ENCODE measurements at regions not wholly inside any gene's neighbourhood (a gene's known extent, or its start where the extent isn't known, plus 50 kb on each side); places are given as distances from the start of the nearest gene placed in this dataset.
"Not testable (repeated sequence)": the region's sequence is repeated elsewhere in the genome, so short reads cannot be mapped to it uniquely, and the experiment has no call there.

DNA sequence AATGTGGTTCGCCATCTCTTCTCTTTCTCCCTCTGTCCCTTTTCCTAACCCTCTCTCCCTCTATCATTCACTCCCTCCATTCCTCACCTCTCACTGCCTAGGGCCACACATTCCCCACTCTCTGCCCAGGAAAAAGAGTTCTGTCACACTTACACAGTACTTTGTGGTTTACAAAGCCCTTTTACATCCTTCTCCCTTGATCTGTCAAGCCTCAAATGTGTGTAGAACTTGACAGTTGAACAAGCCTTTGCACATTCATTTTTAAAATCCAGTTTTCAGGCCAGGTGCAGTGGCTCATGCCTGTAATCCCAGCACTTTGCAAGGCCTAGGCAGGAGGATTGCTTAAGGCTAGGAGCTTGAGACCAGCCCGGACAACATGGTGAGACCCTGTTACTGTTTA lies 156.3 kb downstream of the VSIG4 start:
- no peak for DNase-seq (ENCODE audit: low read depth)

DNA sequence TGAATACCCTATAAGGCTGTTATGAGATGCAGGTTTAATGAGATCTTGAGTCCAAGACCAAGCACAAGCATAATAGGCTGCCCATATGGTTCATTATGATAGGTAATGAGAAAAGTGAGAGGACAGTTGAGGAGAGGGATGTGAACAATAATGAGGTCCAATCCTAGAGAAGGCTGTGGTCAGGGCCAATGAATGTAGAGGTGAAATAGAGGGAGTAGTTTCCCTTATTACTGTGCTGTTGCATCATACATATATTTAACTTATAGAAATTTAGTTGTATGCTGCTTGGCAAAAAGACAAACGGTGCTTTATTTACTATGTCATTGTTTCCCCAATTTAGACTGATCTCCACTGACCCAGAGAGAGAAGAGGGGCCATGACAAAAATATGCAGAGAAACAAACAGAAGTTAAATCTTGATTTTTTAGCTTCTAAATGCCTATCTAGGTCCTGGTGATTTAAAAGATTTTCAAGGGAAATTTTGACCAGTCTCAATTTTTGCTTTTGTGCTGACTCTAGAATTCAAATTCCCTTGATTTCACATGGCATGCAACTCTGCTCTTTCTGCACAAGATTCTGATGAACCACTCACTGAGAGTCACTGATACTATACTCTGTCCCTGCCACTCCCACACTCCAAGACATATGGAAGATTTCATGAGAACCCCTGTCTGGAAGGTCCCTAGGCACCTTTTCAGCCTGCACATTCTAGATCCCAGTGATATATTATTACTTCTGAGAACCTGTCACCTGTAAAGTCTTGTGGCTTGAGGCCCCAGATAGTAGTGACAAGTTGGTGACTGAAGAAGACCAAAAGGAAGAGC lies 159.7 kb downstream of the VSIG4 start:
- no peak for DNase-seq (ENCODE audit: low read depth)

DNA sequence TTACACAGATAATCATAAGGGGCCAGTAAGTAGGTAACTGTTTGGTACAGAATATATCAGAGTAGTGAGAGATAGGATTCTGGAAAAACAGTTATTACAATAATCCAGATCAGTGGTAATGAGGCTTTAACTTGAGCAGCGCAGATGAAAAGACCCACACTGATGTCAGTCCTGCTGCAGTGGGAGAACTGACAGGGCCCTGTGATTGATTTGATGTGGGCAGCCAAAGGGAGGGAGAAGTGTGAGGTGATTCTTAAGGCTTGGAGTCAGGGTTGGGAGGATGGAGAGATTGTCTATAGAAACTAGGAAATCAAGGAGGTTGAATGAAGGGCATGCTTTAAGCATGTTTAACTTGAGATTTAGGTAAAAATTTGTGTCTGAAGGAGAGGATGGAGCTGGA lies 161.4 kb downstream of the VSIG4 start:
- no peak for DNase-seq (ENCODE audit: low read depth)

DNA sequence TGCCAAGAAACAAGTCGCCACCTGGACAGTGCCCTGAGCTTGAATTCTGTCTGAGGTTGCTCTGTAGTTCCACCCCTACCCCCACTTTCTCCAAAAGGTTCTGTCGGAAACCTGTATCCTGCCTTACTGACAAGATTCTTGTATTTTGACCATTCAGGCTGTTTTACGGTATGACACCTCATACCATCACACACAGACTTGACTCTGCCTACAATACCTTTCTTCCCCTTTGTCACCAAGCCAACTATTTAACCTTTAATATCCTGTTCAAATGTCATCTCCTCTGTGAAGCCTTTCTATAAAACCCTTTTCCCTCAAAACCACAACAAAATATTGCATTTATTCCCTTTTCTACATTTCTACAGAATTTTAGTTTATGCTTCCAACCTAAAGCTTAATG lies 161.9 kb downstream of the VSIG4 start:
- DNase-seq (ENCODE audit: low read depth), result no peak

DNA sequence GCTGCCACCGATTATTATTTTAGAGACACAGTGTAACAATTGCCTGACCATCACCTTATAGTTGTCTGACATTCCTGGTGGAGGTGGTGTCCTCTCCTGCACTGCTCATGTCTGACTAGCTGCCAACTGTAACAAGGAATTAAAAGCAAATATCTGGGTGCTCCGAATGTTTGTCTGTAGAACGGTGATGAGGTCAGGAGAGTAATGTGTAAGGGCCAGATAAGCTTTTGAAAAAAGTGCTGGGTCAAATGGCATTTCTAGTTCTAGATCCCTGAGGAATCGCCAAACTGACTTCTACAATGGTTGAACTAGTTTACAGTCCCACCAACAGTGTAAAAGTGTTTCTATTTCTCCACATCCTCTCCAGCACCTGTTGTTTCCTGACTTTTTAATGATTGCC lies 164.3 kb downstream of the VSIG4 start:
- not testable (repeated sequence) for DNase-seq (ENCODE audit: low read depth)

DNA sequence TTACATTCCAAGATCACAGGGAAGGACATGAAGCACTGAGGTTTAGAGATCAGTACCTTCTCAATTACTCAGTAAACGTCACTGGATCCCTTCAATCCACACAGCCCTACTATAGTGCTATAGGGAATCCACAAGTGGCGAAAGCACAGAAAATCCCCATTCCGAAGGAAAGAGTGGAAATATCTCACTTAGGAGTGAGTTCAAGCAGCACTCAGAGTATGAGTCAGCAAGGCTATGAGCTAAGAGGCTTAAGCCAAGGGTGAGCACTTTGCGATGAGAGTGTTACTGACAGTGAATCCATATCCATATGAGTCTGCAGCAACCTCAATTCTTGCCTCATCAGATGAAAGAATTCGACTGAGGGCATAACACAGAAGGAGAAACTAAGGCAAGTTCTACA lies 165.1 kb downstream of the VSIG4 start:
- DNase-seq (ENCODE audit: low read depth), result no peak

DNA sequence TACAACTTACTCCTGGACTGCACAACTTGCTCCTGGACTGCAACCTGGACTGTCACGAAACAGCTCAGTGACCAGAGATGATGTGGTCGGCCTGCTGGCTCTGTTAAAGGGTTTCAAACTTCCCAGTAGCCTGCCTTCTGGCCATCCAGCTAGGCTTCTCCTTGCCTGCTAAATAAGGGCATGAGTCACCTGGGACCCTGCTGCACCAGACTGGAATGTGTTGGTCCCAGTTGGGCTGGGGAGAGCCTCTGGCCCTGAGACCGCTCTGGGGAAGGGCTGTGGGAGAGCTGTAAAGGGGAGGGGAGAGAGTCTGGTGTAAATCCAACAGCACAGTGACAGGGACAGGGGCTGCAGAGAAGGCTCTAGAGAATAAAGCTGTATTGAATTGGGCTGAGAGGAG lies 165.8 kb downstream of the VSIG4 start:
- no peak for DNase-seq (ENCODE audit: low read depth)

DNA sequence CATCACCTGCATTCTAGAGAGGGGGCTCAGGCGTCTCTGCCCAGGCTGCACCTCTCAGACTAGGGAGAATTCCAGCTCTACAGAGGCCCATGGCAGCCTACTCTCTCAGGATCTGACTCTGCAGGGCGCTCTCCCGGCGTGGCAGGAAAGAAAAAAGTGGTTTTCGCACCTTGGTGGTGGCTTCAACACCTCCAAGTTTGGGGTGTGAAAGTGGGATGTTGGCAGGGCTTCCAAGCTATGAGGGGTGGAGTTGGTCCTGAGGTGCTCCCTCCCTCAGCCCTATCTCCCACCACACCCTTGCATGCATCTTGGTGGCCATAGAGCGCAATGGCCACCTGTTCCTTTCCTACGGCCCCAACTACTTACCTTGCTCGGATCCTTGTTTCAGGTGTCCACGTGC lies 166.5 kb downstream of the VSIG4 start:
- no peak for DNase-seq (ENCODE audit: low read depth)

DNA sequence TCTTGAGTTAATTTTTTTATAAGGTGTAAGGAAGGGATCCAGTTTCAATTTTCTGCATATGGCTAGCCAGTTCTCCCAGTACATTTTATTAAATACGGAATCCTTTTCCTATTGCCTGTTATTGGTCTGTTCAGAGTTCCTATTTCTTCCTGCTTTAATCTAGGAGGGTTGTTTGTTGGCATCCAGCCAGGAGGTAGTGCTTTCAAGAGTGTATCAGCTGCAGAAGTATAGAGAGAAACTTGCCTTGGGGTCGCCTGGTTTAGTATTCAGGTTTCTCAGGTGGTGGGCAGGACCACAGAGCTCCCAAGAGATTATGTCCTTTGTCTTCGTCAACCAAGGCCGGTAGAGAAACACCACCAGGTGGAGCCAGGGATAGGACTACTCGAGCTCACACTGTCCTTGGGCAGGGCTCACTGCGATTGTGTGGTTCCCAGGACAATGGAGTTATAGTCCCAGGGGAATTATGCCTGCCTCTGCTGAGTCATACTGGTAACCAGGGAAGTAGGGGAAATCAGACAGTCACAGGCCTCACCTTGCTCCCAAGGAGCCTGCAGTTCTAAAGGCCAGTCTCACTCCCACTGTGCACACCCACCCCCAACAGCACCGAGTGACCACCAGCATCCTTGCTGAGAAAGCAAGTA lies 168.1 kb downstream of the VSIG4 start:
- DNase-seq (ENCODE audit: low read depth), result no peak

DNA sequence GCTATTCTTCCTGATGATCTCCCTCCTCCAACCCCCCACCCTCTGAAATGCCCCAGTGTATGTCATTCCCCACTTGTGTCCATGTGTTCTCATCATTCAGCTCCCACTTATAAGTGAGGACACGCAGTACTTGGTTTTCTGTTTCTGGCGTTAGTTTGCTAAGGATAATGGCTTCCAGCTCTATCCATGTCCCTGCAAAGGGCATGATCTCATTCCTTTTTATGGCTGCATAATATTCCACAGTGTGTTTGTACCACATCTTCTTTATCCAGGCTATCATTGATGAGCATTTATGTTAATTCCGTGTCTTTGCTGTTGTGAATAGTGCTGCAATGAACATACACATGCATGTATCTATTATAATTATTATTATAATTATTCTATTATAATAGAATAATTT lies 169.3 kb downstream of the VSIG4 start:
- not testable (repeated sequence) for DNase-seq (ENCODE audit: low read depth)

DNA sequence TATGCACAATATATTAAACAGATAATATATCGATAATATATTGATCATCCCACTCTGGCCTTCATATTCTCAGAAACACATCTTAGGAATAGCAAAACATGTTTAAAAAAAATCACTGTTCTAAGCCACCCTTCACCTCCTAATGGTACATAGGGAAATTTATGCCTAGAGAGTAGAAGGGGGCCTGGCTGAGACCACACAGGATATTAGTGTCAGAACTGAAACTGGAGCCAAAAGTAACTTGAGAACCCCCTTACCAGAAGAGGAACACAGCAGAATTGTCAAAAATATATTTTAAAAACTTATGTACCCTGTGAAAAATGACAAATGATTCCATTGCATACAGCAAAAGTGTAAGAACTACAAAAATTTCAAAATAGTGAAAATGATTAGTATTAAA lies 173.1 kb downstream of the VSIG4 start:
- DNase-seq (ENCODE audit: low read depth), result no peak

DNA sequence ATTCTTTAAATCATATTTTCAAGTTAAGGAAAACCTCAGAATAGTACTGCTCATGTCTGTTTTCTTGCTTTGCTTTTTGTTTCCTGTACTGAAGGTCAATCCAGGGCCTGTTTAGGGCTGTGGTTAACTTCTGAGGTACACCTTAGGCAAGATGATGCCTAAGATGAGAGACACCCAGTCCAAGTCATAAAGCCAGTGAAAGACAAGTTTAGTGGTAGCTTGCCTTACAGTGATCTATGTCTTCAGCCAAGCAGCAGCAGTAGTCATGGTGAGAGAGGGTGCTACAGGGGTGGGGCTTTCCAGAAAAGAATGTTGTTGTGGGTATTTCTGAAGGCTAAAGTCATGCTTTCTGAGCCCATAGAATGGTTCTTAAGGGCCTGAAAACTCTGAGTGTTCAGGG lies 173.7 kb downstream of the VSIG4 start:
- no peak for DNase-seq (ENCODE audit: low read depth)

DNA sequence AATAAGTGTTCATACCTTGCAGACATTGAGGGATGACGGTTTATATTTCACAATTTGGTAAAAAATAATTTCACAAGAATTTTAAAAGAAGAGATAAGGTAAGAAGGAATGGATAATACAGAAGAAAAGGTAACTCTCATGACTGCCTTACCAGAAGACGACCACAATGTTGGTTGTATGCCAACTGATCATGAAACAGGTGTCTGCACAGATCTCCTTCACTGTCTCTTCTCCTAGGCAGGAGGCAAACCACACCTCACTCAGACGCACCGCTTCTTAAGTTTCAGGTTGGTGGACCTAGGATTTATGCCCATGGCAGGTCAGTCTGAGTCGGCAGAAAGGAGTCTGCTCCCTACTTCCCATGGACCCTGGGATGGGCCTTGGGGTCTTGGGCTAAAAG lies 177.2 kb downstream of the VSIG4 start:
- no peak for DNase-seq (ENCODE audit: low read depth)

DNA sequence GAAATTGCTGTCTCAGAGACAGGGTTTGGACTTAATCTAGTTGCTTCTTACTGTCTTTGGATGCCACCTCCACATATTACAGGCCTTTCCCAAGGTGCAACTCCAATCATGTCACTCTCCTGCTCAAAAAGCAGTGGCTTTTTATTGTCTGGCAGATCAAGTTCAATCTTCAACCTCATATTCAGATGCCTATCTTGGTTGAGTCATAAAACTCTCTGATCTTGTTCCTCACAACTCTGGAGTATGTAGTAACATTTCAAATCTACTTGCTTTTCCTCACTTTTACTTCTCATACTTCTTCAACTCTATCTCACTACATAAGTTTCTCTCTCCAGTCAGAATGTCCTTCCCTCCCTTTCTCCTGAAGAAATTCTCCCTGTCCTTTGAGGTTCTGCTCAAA lies 180.6 kb downstream of the VSIG4 start:
- no peak for DNase-seq (ENCODE audit: low read depth)

DNA sequence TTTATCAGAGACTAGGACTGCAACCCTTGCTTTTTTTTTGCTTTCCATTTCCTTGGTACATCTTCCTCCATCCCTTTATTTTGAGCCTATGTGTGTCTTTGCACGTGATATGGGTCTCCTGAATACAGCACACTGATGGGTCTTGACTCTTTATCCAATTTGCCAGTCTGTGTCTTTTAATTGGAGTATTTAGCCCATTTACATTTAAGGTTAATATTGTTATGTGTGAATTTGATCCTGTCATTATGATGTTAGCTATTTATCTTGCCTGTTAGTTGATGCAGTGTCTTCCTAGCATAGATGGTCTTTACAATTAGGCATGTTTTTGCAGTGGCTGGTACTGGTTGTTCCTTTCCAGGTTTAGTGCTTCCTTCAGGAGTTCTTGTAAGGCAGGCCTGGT lies 185.4 kb downstream of the VSIG4 start:
- DNase-seq (ENCODE audit: low read depth), result not testable (repeated sequence)

DNA sequence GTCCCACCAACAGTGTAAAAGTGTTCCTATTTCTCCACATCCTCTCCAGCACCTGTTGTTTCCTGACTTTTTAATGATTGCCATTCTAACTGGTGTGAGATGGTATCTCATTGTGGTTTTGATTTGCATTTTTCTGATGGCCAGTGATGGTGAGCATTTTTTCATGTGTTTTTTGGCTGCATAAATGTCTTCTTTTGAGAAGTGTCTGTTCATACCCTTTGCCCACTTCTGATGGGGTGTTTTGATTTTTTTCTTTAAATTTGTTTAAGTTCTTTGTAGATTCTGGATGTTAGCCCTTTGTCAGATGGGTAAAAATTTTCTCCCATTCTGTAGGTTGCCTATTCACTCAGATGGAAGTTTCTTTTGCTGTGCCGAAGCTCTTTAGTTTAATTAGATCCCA lies 183.9 kb downstream of the MSN start:
- not testable (repeated sequence) for DNase-seq (ENCODE audit: low read depth)

DNA sequence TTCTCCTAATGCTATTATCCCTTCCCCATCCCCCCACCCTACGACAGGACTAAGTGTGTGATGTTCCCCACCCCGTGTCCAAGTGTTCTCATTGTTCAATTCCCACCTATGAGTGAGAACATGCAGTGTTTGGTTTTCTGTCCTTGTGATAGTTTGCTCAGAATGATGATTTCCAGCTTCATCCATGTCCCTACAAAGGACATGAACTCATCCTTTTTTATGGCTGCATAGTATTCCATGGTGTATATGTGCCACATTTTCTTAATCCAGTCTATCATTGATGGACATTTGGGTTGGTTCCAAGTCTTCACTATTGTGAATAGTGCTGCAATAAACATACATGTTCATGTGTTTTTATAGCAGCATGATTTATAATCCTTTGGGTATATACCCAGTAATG lies 183.4 kb downstream of the MSN start:
- not testable (repeated sequence) for DNase-seq (ENCODE audit: low read depth)

DNA sequence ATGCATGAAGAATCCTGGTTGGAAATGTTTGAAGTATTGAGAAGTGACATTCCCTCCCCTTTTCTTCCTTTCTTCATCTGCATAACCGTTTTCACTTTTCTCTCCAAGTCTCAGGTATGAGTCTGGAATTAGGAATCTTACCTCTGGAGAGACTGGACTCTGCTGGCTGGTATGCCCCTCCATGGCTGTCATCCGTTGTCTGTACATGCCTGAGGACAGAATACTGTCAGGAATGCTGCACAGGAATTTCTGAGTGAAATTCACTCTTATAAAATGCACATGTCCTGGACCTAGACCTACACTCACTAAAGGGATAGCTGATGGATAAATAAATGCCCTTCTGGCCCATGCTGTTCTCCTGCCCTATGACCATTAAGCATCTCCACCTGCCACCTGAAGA lies 179.5 kb downstream of the MSN start:
- DNase-seq (ENCODE audit: low read depth), result no peak

DNA sequence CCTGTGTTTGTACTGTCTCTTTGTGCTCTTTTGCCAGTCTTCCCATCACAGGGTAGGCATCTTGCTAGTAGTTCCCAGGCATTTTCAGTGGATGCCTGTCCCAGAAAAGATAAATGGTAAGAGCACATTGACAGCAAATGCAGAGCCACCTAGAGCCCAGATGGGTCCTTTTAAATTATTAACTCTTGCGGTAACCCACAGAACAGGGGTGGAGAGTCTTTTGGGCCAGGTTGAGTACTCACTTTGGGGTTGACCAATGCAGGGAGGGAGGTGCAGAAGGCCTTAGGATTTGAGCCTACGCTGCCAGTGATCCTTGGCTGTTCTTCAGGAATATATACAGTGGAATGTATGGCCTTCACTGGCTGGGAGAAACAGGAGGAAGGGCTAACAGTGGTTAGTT lies 173.8 kb downstream of the MSN start:
- DNase-seq (ENCODE audit: low read depth), result no peak

DNA sequence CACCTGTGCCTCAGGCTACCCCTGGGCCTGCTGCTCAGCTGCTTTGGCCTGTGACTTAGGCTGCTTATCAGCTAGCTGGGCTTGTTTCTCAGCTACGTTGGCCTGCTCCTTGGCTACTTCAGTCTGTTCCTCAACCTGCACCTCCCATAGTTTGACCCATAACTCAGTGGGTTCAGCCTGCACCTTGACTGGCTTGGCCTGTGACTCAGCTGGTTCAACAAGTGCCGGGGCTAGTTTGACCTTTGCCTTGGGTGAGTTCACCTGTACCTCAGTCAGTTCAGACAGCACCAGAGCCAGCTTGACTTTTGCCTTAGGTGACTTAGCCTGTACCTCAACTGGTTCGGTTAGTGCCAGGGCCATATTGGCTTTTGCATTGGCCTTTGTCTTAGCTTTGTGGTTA lies 171.2 kb downstream of the MSN start:
- DNase-seq (ENCODE audit: low read depth), result no peak

DNA sequence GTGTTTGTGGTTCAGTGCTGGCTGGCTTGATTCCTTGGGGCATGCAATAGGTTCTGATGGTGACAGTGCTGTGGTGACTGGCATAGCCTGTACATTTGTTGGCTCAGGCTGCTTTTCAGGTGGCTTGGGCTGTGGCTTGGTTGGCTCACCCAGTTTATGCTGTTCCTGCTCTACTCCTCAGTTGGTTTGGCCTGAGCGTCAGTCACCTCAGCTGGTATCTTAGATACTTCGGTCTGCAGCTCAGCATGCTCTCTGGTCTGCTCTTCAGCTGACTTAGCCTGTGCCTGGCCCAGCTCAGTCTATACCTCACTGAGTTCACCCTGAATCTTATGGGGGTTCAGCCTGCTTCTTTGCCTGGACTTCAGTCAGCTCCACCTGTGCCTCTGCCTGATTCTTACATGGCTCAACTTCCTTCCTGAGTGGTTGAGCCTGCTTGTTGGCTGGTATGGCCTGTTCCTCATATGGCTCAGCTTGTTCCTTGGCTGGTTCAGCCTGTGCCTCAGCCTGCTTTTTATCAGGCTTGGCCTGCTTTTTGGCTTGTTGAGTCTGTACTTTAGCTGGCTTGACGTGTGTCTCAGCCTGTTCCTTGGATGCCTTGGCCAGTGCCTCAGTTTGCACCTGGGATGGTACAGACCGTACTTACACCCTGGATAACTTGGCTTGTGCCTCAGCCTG lies 170.6 kb downstream of the MSN start:
- no peak for DNase-seq (ENCODE audit: low read depth)

DNA sequence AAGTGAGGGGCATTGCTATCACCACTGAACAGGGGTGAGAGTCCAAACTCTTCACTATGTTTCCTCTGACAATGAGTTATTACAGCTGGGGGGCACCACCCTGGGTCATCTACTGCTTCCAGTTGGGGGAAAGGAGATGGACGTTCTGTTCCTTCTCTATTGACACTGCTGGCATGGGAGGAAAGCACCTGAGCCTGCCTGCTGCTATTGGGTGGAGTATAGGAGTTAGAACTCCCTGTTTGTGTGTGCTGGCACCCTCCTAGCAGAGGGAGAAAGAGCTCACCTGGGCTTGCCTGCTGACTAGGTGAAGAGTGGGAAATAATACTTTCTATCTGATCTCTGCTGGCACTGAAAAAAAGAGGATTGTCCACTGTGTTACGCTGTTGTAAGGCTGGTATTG lies 163.8 kb downstream of the MSN start:
- no peak for DNase-seq (ENCODE audit: low read depth)

DNA sequence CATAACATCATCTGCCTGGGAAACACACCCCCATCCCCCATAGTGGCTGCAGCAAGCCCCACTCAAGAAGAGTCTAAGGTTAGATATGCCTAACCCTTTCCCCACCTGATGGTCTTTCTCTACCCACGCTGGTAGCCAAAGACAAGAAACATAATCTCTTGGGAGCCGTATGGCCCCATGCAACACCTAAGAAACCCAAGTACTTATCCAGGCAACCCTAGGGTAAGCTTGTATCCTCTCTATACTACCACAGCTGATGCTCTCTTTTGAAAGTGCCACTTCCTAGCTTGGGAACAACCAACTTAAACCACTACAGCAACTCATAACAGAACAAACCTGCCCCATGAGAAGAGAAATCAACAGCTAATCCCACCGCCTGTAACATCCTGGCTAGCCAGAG lies 161.1 kb downstream of the MSN start:
- DNase-seq (ENCODE audit: low read depth), result no peak
